Astrocyte of the spinal cord (primary cell): ENCODE measurements at regions not wholly inside any gene's neighbourhood (a gene's known extent, or its start where the extent isn't known, plus 50 kb on each side); places are given as distances from the start of the nearest gene placed in this dataset.

Experiments used
- DNase-seq: peaks from one replicate; pipeline ENCODE4 v3.0.0; 2011; ENCODE audit warnings: low read depth, low spot score
- H3K4me3 ChIP-seq: 2 replicates; pipeline ENCODE4 v1.5.1; 2011; ENCODE audit warnings: low read depth, mild to moderate bottlenecking, low read length, moderate library complexity
- in situ Hi-C: cut with HindIII; loops from 2 replicates; pipeline ENCODE4 v1.10.0; 2017; ENCODE audit warnings: low sequenced_read_pairs
- TF ChIP-seq, protein P1 (sequence below): IDR thresholded peaks from 2 replicates; pipeline ENCODE4 v1.5.1; 2012; ENCODE audit warnings: low read depth, mild to moderate bottlenecking, low read length, inconsistent platforms

DNA sequence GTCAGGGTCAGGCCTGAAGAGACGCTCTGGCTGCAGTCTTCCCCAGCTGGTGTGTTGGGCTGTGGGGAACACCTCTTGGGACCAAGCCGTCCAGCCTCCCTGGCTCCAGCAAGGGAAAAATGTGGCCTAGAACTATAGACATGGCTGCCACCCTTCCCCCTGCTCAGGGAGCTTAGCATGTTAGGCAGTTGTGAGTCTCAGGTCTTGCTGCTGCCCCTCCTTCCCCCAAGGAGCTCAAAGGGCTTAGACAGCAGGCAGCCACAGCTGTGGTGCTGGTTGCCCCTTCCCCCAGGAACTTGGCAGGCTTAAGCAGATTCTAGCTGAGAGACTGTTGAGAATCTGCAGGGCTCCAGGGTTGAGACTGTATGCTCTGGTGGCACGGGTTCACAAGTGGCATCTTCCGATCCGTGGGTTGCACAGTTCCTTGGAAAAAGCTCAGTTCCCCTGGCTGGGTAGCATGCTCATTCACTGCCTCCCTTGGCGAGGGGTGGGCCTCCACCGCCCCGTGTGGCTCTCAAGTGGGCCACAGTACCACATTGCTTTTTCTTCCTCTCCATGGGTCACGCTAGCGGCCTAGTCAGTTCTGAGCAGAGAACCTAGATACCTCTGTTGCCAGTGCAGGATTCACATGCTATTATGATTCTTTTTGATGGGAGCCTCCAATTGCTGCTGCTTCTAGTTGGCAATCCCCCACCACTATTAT lies 1258.6 kb downstream of the OLFM4 start:
- TF ChIP-seq, protein P1, sequence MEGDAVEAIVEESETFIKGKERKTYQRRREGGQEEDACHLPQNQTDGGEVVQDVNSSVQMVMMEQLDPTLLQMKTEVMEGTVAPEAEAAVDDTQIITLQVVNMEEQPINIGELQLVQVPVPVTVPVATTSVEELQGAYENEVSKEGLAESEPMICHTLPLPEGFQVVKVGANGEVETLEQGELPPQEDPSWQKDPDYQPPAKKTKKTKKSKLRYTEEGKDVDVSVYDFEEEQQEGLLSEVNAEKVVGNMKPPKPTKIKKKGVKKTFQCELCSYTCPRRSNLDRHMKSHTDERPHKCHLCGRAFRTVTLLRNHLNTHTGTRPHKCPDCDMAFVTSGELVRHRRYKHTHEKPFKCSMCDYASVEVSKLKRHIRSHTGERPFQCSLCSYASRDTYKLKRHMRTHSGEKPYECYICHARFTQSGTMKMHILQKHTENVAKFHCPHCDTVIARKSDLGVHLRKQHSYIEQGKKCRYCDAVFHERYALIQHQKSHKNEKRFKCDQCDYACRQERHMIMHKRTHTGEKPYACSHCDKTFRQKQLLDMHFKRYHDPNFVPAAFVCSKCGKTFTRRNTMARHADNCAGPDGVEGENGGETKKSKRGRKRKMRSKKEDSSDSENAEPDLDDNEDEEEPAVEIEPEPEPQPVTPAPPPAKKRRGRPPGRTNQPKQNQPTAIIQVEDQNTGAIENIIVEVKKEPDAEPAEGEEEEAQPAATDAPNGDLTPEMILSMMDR, result no peak
- no peak for DNase-seq
- H3K4me3 ChIP-seq, result no peak overlapping the region
- in situ Hi-C loops, result no loop called here

DNA sequence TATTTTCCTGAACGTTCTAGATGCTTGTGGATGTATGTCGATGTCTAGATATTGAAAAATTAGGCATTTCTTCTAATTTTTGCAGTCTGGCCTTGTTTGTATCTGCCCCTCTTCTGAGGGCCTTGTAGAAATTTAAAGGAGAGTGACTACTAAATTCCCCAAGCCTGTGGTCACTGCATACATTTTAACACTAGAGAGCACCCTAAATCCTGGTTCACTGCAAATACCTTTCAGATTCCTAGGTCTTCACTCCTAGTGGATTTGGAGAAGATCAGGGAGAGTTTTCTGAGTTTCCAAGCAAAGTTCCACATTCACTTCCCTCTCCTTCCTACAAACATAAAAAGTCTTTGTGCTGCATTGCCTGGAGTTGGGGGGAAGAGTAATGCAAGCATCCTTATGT lies 1272.5 kb downstream of the OLFM4 start:
- in situ Hi-C loops, result no loop called here
- no peak overlapping the region for H3K4me3 ChIP-seq
- TF ChIP-seq, protein P1, result no peak
- DNase-seq, result no peak

DNA sequence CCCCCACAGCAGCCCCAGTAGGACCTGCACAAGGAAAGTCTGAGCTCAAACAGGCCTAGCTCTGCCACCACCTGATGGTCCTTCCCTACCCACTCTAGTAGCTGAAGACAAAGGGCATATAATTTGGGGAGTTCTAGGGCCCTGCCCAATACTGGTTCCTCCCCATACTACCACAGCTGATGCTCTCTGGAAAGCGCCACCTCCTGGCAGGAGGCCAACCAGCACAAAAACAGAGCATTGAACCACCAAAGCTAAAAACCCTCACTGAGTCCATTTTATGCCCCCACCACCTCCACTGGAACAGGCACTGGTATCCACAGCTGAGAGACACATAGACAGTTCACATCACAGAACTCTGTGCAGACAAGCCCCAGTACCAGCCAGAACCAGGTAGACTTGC lies 1276.8 kb downstream of the OLFM4 start:
- H3K4me3 ChIP-seq, result no peak overlapping the region
- in situ Hi-C loops, result no loop called here
- DNase-seq, result no peak
- TF ChIP-seq, protein P1, result no peak

DNA sequence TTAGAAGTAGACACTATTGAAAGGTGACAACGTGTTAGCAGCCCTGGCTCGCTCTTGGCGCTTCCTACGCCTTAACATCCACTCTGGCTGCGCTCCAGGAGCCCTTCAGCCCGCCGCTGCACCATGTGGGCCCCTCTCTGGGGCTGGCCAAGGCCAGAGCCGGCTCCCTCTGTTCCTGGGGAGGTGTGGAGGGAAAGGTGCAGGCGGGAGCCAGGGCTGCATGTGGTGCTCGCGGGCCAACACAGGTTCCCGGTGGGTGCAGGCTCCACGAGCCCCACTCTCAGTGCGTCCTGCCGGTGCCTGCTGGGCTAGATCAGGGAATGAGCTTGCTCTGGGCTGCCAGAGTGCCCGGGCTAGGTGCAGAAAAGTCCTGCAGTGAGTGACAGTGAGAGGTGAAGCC lies 1284.3 kb downstream of the OLFM4 start:
- H3K4me3 ChIP-seq, result no peak overlapping the region
- in situ Hi-C loops, result no loop called here
- DNase-seq, result no peak
- TF ChIP-seq, protein P1, result no peak

DNA sequence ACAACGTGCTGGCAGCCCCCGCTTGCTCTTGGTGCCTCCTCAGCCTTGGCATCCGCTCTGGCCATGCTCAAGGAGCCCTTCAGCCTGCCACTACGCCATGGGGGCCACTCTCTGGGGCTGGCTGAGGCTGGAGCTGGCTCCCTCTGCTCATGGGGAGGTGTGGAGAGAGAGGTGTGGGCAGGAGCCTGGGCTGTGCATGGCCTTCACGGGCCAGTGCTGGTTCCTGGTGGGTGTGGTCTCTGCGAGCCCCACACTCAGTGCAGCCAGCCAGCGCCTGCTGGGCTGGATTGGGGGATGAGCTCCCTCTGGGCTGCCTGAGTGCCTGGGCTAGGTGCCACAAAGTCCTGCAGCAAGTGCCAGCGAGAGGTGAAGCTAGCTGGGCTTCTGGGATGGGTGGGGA lies 1289.1 kb downstream of the OLFM4 start:
- TF ChIP-seq, protein P1, result no peak
- in situ Hi-C loops, result no loop called here
- H3K4me3 ChIP-seq, result no peak overlapping the region
- DNase-seq, result no peak

DNA sequence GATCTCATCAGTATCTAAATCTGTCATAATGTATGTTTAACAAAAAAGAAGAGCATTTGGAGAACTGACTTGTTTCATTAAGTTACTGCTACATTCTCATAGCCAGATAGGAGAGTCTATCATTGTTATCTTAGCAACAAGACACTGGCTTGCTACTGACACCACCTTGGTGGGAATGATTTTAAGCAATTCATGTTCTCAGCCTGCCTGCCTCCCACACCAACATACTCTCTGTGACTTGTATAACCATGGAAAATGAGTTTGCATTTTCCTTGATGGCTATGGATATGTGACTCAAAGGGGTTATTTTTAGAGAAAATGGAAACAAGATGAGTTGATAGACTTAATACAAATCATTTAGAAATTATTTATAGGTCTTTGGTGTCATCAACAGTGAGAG lies 1308.9 kb downstream of the OLFM4 start:
- DNase-seq, result no peak
- in situ Hi-C loops, result no loop called here
- TF ChIP-seq, protein P1, result no peak

More for the DNA sequence above, 1308.9 kb downstream of the OLFM4 start:
- no peak overlapping the region for H3K4me3 ChIP-seq
